ENCODE measurements at regions not wholly inside any gene's neighbourhood (a gene's known extent, or its start where the extent isn't known, plus 50 kb on each side); places are given as distances from the start of the nearest gene placed in this dataset.

GRCh38 chr10:20521186-20521585 lies 375.9 kb downstream of the NEBL start:
- Mint-ChIP-seq H3K27me3 (no peaks in the 10 kb centered on the region), H3K27ac (no peak overlapping the region), H3K4me1 (ENCODE audit: low read depth) (peaks cover 2% of the 10 kb centered on the region), H3K9me3 (ENCODE audit: low read depth) (no peaks in the 10 kb centered on the region), H3K4me3 (ENCODE audit: low read depth) (no peak overlapping the region), H3K36me3 (ENCODE audit: insufficient read depth) (no peaks in the 10 kb centered on the region)
- TF ChIP-seq CTCF (IDR thresholded peaks at IDR 0.05; ENCODE audit: unreplicated experiment), result no peak
- DNase-seq (ENCODE audit: low spot score, unreplicated experiment), result no peak

DNA sequence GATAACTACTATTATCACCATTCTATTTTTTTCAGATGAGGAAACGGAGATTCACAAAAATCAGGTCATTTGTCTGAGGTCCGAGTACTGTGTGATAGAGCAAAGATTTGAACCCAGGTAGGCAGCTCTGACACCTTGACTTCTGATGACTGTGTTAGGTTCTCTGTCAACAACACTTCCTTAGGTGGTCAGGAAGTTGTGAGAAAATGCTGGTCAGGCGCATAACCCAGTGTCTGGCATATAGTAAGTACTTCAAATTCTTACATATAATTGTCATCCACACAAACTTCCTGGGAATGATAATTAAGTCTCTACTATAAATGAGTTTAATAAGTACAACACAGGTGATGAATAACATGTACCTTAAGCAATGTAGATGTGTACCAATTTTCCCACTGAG lies 381.5 kb downstream of the NEBL start:
- Mint-ChIP-seq H3K36me3 (ENCODE audit: insufficient read depth) (no peaks in the 10 kb centered on the region), H3K27ac (no peak overlapping the region), H3K27me3 (no peaks in the 10 kb centered on the region), H3K9me3 (ENCODE audit: low read depth) (peaks cover 2% of the 10 kb centered on the region), H3K4me1 (ENCODE audit: low read depth) (peaks cover 2% of the 10 kb centered on the region), H3K4me3 (ENCODE audit: low read depth) (no peak overlapping the region)
- no peak for DNase-seq (ENCODE audit: low spot score, unreplicated experiment)
- no peak for TF ChIP-seq CTCF (IDR thresholded peaks at IDR 0.05; ENCODE audit: unreplicated experiment)

DNA sequence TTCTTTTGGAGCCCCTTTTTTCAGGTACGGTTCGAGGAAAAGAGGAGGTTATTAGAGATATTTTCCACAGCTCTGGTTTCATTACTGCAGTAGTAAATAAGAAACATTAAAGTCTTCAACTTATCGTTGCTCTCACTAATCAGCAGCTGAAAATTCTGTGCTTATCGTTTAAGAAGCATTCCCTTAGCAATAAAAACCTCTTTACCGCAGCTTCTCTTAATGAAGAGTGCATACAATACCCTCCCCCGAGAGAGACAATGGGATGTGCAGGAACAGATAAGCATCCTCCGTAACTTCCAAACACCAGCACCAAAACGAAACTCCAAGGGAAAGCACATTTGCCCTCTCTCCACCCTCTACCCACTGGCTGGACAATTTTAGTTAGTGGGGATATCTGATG lies 384.5 kb downstream of the NEBL start:
- peaks cover 7% of the 10 kb centered on the region for H3K9me3 Mint-ChIP-seq (ENCODE audit: low read depth)
- H3K27ac Mint-ChIP-seq, result no peak overlapping the region
- H3K4me3 Mint-ChIP-seq (ENCODE audit: low read depth), result no peak overlapping the region

GRCh38 chr10:20508921-20509320 lies 388.2 kb downstream of the NEBL start:
- no peak for TF ChIP-seq CTCF (IDR thresholded peaks at IDR 0.05; ENCODE audit: unreplicated experiment)
- H3K9me3 Mint-ChIP-seq (ENCODE audit: low read depth), result peaks cover 4% of the 10 kb centered on the region
- no peaks in the 10 kb centered on the region for H3K36me3 Mint-ChIP-seq (ENCODE audit: insufficient read depth)
- H3K4me3 Mint-ChIP-seq (ENCODE audit: low read depth), result no peak overlapping the region
- H3K4me1 Mint-ChIP-seq (ENCODE audit: low read depth), result no peaks in the 10 kb centered on the region
- no peak for DNase-seq (ENCODE audit: low spot score, unreplicated experiment)
- no peak overlapping the region for H3K27ac Mint-ChIP-seq
- no peaks in the 10 kb centered on the region for H3K27me3 Mint-ChIP-seq

More for the DNA sequence above, 384.5 kb downstream of the NEBL start:
- no peaks in the 10 kb centered on the region for H3K36me3 Mint-ChIP-seq (ENCODE audit: insufficient read depth)
- H3K4me1 Mint-ChIP-seq (ENCODE audit: low read depth), result no peaks in the 10 kb centered on the region
- no peak for DNase-seq (ENCODE audit: low spot score, unreplicated experiment)
- H3K27me3 Mint-ChIP-seq, result no peaks in the 10 kb centered on the region
- no peak for TF ChIP-seq CTCF (IDR thresholded peaks at IDR 0.05; ENCODE audit: unreplicated experiment)

GRCh38 chr10:20502903-20503585 lies 394.1 kb downstream of the NEBL start:
- H3K9me3 Mint-ChIP-seq (ENCODE audit: low read depth), result peaks cover 7% of the 10 kb centered on the region
- TF ChIP-seq CTCF (IDR thresholded peaks at IDR 0.05; ENCODE audit: unreplicated experiment), result no peak
- no peaks in the 10 kb centered on the region for H3K36me3 Mint-ChIP-seq (ENCODE audit: insufficient read depth)
- H3K4me3 Mint-ChIP-seq (ENCODE audit: low read depth), result no peak overlapping the region
- no peak for DNase-seq (ENCODE audit: low spot score, unreplicated experiment)
- no peaks in the 10 kb centered on the region for H3K4me1 Mint-ChIP-seq (ENCODE audit: low read depth)
- H3K27me3 Mint-ChIP-seq, result no peaks in the 10 kb centered on the region
- H3K27ac Mint-ChIP-seq, result no peak overlapping the region
